ENCODE measurements at regions not wholly inside any gene's neighbourhood (a gene's known extent, or its start where the extent isn't known, plus 50 kb on each side); places are given as distances from the start of the nearest gene placed in this dataset.

GRCh38 chr3:144362126-144362525 lies 390.5 kb downstream of the DIPK2A start:
- intact Hi-C loops (cut with micrococcal nuclease), result no loop called here
- Mint-ChIP-seq H3K4me1 (ENCODE audit: insufficient read depth, unreplicated experiment) (peaks cover 6% of the 10 kb centered on the region), H3K27ac (ENCODE audit: low read depth, unreplicated experiment) (no peak overlapping the region), H3K9me3 (ENCODE audit: unreplicated experiment) (peaks cover 6% of the 10 kb centered on the region), H3K27me3 (ENCODE audit: insufficient read depth, unreplicated experiment) (no peaks in the 10 kb centered on the region), H3K36me3 (ENCODE audit: insufficient read depth, unreplicated experiment) (no peaks in the 10 kb centered on the region), H3K4me3 (ENCODE audit: unreplicated experiment) (no peak overlapping the region)
- DNase-seq (ENCODE audit: unreplicated experiment), result peak; percentile 21
- no TSS peak for BruUV-seq (replicated peaks)
- TF ChIP-seq CTCF (IDR thresholded peaks at IDR 0.05; ENCODE audit: unreplicated experiment), result no peak
- ChIA-PET CTCF (no interaction called here), POLR2A (no interaction called here)

DNA sequence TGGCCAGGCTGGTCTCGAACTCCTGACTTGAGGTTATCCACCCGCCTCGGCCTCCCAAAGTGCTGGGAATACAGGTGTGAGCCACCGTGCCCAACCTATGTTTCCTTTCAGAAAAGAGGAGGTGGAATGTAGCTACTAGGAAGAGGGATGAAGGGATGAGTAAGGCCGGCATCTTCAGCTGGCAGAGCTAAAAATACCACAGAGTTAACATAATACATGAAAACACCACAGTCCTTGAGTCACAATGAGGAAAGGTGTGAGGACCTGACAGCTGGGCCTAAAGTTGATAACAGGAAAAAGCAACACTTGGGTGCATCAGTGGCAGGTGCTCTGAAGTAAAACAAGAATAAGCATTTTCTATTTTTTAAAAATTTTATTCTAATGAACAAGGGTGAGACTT lies 392.2 kb downstream of the DIPK2A start:
- H3K36me3 Mint-ChIP-seq (ENCODE audit: insufficient read depth, unreplicated experiment), result no peaks in the 10 kb centered on the region
- no peak for DNase-seq (ENCODE audit: unreplicated experiment)
- intact Hi-C loops (cut with micrococcal nuclease), result no loop called here
- ChIA-PET POLR2A (no interaction called here), CTCF (no interaction called here)
- no peak overlapping the region for H3K27ac Mint-ChIP-seq (ENCODE audit: low read depth, unreplicated experiment)
- H3K27me3 Mint-ChIP-seq (ENCODE audit: insufficient read depth, unreplicated experiment), result no peaks in the 10 kb centered on the region
- H3K9me3 Mint-ChIP-seq (ENCODE audit: unreplicated experiment), result peaks cover 15% of the 10 kb centered on the region
- no TSS peak for BruUV-seq (replicated peaks)
- H3K4me3 Mint-ChIP-seq (ENCODE audit: unreplicated experiment), result no peak overlapping the region
- no peak for TF ChIP-seq CTCF (IDR thresholded peaks at IDR 0.05; ENCODE audit: unreplicated experiment)
- H3K4me1 Mint-ChIP-seq (ENCODE audit: insufficient read depth, unreplicated experiment), result peaks cover 6% of the 10 kb centered on the region

DNA sequence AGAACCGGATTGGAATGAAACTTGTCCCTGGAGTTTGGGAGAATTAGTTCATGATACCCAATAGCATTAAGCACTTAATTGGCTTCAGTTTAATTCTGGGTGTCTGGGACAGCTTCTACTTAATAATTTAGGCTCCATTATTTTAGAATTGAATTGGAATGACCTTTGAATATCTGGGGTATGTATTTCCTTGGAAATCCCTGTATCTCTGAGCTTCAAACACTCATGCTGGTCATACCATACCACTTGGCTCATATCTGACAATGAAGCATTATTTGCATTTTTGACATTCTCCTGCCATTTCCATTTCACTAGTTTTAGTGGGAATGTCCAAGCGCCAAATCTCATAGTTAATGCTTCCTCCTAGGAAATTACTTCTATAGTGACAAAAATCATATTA lies 393.1 kb downstream of the DIPK2A start:
- no peak for TF ChIP-seq CTCF (IDR thresholded peaks at IDR 0.05; ENCODE audit: unreplicated experiment)
- BruUV-seq (replicated peaks), result no TSS peak
- intact Hi-C loops (cut with micrococcal nuclease), result no loop called here
- Mint-ChIP-seq H3K36me3 (ENCODE audit: insufficient read depth, unreplicated experiment) (no peaks in the 10 kb centered on the region), H3K4me3 (ENCODE audit: unreplicated experiment) (no peak overlapping the region), H3K27me3 (ENCODE audit: insufficient read depth, unreplicated experiment) (no peaks in the 10 kb centered on the region), H3K27ac (ENCODE audit: low read depth, unreplicated experiment) (no peak overlapping the region), H3K4me1 (ENCODE audit: insufficient read depth, unreplicated experiment) (peaks cover 6% of the 10 kb centered on the region), H3K9me3 (ENCODE audit: unreplicated experiment) (peaks cover 15% of the 10 kb centered on the region)
- POLR2A ChIA-PET, result no interaction called here
- CTCF ChIA-PET, result no interaction called here
- DNase-seq (ENCODE audit: unreplicated experiment), result no peak

DNA sequence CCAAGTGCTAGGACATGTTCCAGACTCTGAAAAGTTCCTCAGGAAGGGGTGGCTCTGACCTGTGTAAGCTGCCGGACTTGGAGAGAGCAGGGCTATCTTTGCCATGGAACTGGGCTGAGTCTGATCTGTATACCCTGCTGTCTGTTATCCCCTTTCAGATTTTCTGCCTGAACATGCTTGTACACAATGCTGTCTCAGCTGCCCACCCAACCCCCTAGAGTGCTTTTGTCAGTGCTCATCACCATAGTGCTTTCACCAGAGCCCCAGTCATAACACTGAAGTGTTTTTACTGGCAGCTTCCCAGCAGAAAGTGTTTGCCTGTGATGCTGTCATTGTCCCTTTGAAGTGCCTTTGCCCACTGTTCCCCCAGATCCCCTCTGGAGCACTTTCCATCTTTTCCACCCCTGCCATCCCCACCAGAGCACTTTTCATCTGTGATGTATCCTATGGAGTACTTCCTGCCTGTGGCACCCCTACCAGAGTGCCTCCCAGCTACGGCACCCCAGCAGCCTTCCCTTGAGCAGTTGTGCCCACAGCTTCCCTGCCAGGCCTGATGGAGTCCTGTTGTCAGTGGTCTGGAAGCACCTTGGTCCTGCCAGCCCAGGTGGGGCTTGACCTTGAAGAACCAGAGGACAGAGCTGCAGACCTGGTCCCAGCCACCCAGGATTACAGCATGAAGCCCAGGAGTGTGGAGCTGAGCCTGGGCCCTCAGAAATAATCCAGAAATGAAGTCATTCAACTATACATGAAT lies 397.7 kb downstream of the DIPK2A start:
- no peak for TF ChIP-seq CTCF (IDR thresholded peaks at IDR 0.05; ENCODE audit: unreplicated experiment)
- Mint-ChIP-seq H3K36me3 (ENCODE audit: insufficient read depth, unreplicated experiment) (peaks cover 7% of the 10 kb centered on the region), H3K4me1 (ENCODE audit: insufficient read depth, unreplicated experiment) (no peaks in the 10 kb centered on the region), H3K4me3 (ENCODE audit: unreplicated experiment) (no peak overlapping the region), H3K27ac (ENCODE audit: low read depth, unreplicated experiment) (no peak overlapping the region), H3K27me3 (ENCODE audit: insufficient read depth, unreplicated experiment) (no peaks in the 10 kb centered on the region), H3K9me3 (ENCODE audit: unreplicated experiment) (peaks cover 23% of the 10 kb centered on the region)
- no peak for DNase-seq (ENCODE audit: unreplicated experiment)
- ChIA-PET POLR2A (no interaction called here), CTCF (no interaction called here)
- BruUV-seq (replicated peaks), result no TSS peak
- intact Hi-C loops (cut with micrococcal nuclease), result no loop called here
